Fibroblast of lung (primary cell): ENCODE measurements at regions not wholly inside any gene's neighbourhood (a gene's known extent, or its start where the extent isn't known, plus 50 kb on each side); places are given as distances from the start of the nearest gene placed in this dataset.

Source experiments
- EZH2 ChIP-seq: IDR thresholded peaks from 2 replicates; pipeline ENCODE4 v1.5.1; 2012; ENCODE audit warnings: low read length, control low read depth, mild to moderate bottlenecking; ENCODE audit errors: missing control alignments
- TF ChIP-seq, protein P1 (sequence below), 2 donors: IDR thresholded peaks in 1 of 2; conservative IDR thresholded peaks in 1 of 2; 1 replicate in 1 of 2; 2 replicates in 1 of 2; pipeline ENCODE4 v1.5.1; 2011 to 2012; ENCODE audit warnings: low read length in 2 of 2, control low read depth in 1 of 2, inconsistent platforms in 1 of 2, low read depth in 1 of 2, mild to moderate bottlenecking in 1 of 2

DNA sequence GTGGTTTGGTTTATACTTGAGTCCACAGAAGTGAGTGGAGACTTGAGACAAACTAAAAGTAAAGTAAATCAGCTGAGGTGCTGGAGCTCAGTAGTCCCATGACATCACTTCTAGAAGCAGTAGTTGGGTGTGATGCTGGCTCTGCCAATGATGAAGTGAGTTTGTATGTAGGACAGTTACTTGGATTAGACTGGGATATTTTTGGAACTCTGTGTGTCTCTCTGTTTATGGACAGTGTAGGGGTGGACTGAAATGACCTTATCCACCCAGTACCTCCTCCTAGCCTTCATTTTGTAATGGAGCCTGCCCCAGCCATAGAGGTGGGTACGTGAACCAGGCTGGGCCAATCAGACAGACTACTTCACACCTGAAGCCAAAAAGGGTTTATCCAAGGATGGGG, 52.2 kb downstream of the POLR1D start:
- TF ChIP-seq, protein P1, sequence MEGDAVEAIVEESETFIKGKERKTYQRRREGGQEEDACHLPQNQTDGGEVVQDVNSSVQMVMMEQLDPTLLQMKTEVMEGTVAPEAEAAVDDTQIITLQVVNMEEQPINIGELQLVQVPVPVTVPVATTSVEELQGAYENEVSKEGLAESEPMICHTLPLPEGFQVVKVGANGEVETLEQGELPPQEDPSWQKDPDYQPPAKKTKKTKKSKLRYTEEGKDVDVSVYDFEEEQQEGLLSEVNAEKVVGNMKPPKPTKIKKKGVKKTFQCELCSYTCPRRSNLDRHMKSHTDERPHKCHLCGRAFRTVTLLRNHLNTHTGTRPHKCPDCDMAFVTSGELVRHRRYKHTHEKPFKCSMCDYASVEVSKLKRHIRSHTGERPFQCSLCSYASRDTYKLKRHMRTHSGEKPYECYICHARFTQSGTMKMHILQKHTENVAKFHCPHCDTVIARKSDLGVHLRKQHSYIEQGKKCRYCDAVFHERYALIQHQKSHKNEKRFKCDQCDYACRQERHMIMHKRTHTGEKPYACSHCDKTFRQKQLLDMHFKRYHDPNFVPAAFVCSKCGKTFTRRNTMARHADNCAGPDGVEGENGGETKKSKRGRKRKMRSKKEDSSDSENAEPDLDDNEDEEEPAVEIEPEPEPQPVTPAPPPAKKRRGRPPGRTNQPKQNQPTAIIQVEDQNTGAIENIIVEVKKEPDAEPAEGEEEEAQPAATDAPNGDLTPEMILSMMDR (conservative IDR thresholded peaks at IDR 0.05 in 1 of 2, IDR thresholded peaks at IDR 0.05 in 1 of 2; ENCODE audit: low read depth in 1 of 2, low read length in 2 of 2): no peak
- TF ChIP-seq EZH2: no peak
